NCI-H510A (cell line): ENCODE measurements at regions not wholly inside any gene's neighbourhood (a gene's known extent, or its start where the extent isn't known, plus 50 kb on each side); places are given as distances from the start of the nearest gene placed in this dataset.

ENCODE experiments used
- DNase-seq: peaks from one replicate; lab custom pipeline; 2025; lab: John Stamatoyannopoulos, UW

- DNase-seq = no peak
These were observed 611.3 kb downstream of the TBC1D22A start for GRCh38 chr22:47373648-47374272.

- DNase-seq = no peak
These were observed 610.3 kb downstream of the TBC1D22A start for GRCh38 chr22:47372596-47373385.

GRCh38 chr22:47372111-47372581 is 609.7 kb downstream of the TBC1D22A start:
- DNase-seq = no peak

- DNase-seq = no peak
These were observed 609.0 kb downstream of the TBC1D22A start for GRCh38 chr22:47371263-47372090.

GRCh38 chr22:47370448-47371262 is 608.2 kb downstream of the TBC1D22A start:
- no peak for DNase-seq

- DNase-seq = no peak
These were observed 607.1 kb downstream of the TBC1D22A start for GRCh38 chr22:47369431-47370015.

GRCh38 chr22:47369020-47369419 is 606.6 kb downstream of the TBC1D22A start:
- DNase-seq = no peak

GRCh38 chr22:47367993-47368945 is 605.8 kb downstream of the TBC1D22A start:
- no peak for DNase-seq

GRCh38 chr22:47367107-47367690 is 604.7 kb downstream of the TBC1D22A start:
- no peak for DNase-seq

- no peak for DNase-seq
These were observed 603.7 kb downstream of the TBC1D22A start for GRCh38 chr22:47366026-47366767.

GRCh38 chr22:47361247-47361646 is 598.8 kb downstream of the TBC1D22A start:
- DNase-seq = no peak

GRCh38 chr22:47357493-47357892 is 595.0 kb downstream of the TBC1D22A start:
- no peak for DNase-seq

- DNase-seq = no peak
These were observed 594.6 kb downstream of the TBC1D22A start for GRCh38 chr22:47357086-47357485.

- DNase-seq = no peak
These were observed 594.1 kb downstream of the TBC1D22A start for GRCh38 chr22:47356511-47357011.

- DNase-seq = no peak
These were observed 593.5 kb downstream of the TBC1D22A start for GRCh38 chr22:47355776-47356510.

GRCh38 chr22:47355388-47355725 is 592.9 kb downstream of the TBC1D22A start:
- DNase-seq = no peak

- DNase-seq = no peak
These were observed 592.4 kb downstream of the TBC1D22A start for GRCh38 chr22:47354668-47355387.
